ENCODE measurements at regions not wholly inside any gene's neighbourhood (a gene's known extent, or its start where the extent isn't known, plus 50 kb on each side); places are given as distances from the start of the nearest gene placed in this dataset.

DNA sequence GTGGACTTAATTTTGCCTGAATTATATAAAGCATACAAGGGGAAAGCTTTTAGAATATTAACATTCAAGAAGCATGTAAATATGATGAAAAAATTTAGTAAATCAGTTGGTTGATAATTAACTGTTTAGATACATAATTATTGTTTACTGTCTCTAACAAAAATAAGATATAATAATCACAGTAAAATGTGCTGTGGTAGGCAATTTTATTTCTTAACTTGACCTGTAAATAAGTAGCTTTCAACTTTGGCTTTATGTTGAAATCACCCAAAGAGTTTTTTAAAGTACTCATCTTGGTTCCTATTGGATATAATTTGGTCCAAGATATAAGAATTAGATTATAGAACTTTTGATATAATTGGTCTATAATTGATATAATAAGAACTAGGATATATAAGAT, 1374.5 kb downstream of the NSUN3 start:
- no peak overlapping the region for H3K4me3 ChIP-seq
- intact Hi-C loops (cut with DNase I) = no loop called here
- no peaks in the 10 kb centered on the region for H3K4me1 ChIP-seq
- no peak for DNase-seq (ENCODE audit: extremely low spot score)
- no peaks in the 10 kb centered on the region for H3K36me3 ChIP-seq
- TF ChIP-seq EP300 (IDR thresholded peaks at IDR 0.05) = no peak
- no peak for TF ChIP-seq POLR2AphosphoS5 (IDR thresholded peaks at IDR 0.05)
- TF ChIP-seq, protein P1, sequence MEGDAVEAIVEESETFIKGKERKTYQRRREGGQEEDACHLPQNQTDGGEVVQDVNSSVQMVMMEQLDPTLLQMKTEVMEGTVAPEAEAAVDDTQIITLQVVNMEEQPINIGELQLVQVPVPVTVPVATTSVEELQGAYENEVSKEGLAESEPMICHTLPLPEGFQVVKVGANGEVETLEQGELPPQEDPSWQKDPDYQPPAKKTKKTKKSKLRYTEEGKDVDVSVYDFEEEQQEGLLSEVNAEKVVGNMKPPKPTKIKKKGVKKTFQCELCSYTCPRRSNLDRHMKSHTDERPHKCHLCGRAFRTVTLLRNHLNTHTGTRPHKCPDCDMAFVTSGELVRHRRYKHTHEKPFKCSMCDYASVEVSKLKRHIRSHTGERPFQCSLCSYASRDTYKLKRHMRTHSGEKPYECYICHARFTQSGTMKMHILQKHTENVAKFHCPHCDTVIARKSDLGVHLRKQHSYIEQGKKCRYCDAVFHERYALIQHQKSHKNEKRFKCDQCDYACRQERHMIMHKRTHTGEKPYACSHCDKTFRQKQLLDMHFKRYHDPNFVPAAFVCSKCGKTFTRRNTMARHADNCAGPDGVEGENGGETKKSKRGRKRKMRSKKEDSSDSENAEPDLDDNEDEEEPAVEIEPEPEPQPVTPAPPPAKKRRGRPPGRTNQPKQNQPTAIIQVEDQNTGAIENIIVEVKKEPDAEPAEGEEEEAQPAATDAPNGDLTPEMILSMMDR (IDR thresholded peaks at IDR 0.05) = no peak
- TF ChIP-seq POLR2A (IDR thresholded peaks at IDR 0.05; ENCODE audit: low read depth) = no peak
- H3K9me3 ChIP-seq = no peaks in the 10 kb centered on the region
- H3K27me3 ChIP-seq = no peaks in the 10 kb centered on the region
- no peak overlapping the region for H3K27ac ChIP-seq (replicated peaks in 1 of 4)

GRCh38 chr3:95438274-95438673, 1375.4 kb downstream of the NSUN3 start:
- H3K27me3 ChIP-seq = no peaks in the 10 kb centered on the region
- H3K9me3 ChIP-seq = no peaks in the 10 kb centered on the region
- H3K4me3 ChIP-seq = no peak overlapping the region
- no peaks in the 10 kb centered on the region for H3K36me3 ChIP-seq
- H3K27ac ChIP-seq (replicated peaks in 1 of 4) = no peak overlapping the region
- no peaks in the 10 kb centered on the region for H3K4me1 ChIP-seq
- no peak for TF ChIP-seq POLR2A (IDR thresholded peaks at IDR 0.05; ENCODE audit: low read depth)
- no peak for TF ChIP-seq EP300 (IDR thresholded peaks at IDR 0.05)
- TF ChIP-seq, protein P1 (IDR thresholded peaks at IDR 0.05) = no peak
- no peak for TF ChIP-seq POLR2AphosphoS5 (IDR thresholded peaks at IDR 0.05)
- intact Hi-C loops (cut with DNase I) = no loop called here
- DNase-seq (ENCODE audit: extremely low spot score) = no peak

GRCh38 chr3:95442766-95443165, 1371.6 kb upstream of the EPHA6 start:
- WGBS = 83% methylated on average over 2 of the region's 2 CpGs
- no peak overlapping the region for H3K4me3 ChIP-seq
- no peaks in the 10 kb centered on the region for H3K4me1 ChIP-seq
- TF ChIP-seq POLR2A (IDR thresholded peaks at IDR 0.05; ENCODE audit: low read depth) (no peak), EP300 (IDR thresholded peaks at IDR 0.05) (no peak), POLR2AphosphoS5 (IDR thresholded peaks at IDR 0.05) (no peak)
- TF ChIP-seq, protein P1 (IDR thresholded peaks at IDR 0.05) = no peak
- no peaks in the 10 kb centered on the region for H3K9me3 ChIP-seq
- H3K36me3 ChIP-seq = no peaks in the 10 kb centered on the region
- intact Hi-C loops (cut with DNase I) = no loop called here
- no peaks in the 10 kb centered on the region for H3K27me3 ChIP-seq
- DNase-seq (ENCODE audit: extremely low spot score) = no peak
- no peak overlapping the region for H3K27ac ChIP-seq (replicated peaks in 1 of 4)

DNA sequence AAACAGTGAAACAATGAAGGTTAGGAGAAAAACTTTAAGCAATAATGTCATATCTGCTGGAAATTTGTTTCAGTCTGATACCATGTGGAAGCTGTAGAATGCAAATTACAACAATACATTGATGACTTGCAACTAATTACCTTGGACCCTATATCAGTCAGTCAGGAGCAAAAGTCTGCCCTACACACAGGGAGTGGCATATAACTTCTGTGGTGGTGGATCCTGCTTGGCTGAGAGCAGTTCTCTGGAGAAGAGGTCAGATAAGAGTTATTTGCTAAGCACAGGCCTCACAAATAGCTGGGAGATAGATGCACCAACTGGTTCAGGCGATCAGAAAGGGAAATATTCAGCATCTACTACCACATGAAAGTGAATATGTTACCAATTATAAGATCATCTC, 1364.6 kb upstream of the EPHA6 start:
- intact Hi-C loops (cut with DNase I) = no loop called here
- Histone ChIP-seq H3K4me1 (no peaks in the 10 kb centered on the region), H3K9me3 (no peaks in the 10 kb centered on the region), H3K27me3 (no peaks in the 10 kb centered on the region), H3K4me3 (no peak overlapping the region), H3K36me3 (no peaks in the 10 kb centered on the region), H3K27ac (replicated peaks in 1 of 4) (no peak overlapping the region)
- DNase-seq (ENCODE audit: extremely low spot score) = no peak
- TF ChIP-seq POLR2A (IDR thresholded peaks at IDR 0.05; ENCODE audit: low read depth) = no peak
- TF ChIP-seq EP300 (IDR thresholded peaks at IDR 0.05) = no peak
- TF ChIP-seq POLR2AphosphoS5 (IDR thresholded peaks at IDR 0.05) = no peak
- TF ChIP-seq, protein P1 (IDR thresholded peaks at IDR 0.05) = no peak
- WGBS = 82% methylated on average over 1 of the region's 1 CpG

DNA sequence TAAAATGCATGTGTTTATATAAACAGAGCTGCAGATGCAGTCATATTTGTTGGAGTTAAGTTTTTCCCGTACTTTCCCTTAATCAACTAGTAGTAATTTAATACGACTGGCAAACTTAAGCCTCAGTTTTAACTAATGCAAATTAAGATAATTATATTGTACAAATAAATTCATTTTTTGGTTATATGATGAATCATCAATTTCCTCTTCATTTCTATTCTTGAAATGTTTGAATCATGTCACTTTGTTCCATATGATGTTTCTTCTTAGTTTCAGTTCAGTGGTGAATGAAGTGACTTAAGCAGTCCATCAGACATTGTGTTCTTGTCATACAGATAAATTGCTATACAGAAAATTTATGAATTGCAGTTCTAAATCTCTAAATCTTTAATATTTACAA, 1361.2 kb upstream of the EPHA6 start:
- H3K4me3 ChIP-seq = no peak overlapping the region
- intact Hi-C loops (cut with DNase I) = no loop called here
- WGBS = 80% methylated on average over 2 of the region's 2 CpGs
- no peak overlapping the region for H3K27ac ChIP-seq (replicated peaks in 1 of 4)
- no peak for DNase-seq (ENCODE audit: extremely low spot score)
- H3K27me3 ChIP-seq = no peaks in the 10 kb centered on the region
- TF ChIP-seq POLR2A (IDR thresholded peaks at IDR 0.05; ENCODE audit: low read depth) = no peak
- TF ChIP-seq POLR2AphosphoS5 (IDR thresholded peaks at IDR 0.05) = no peak
- TF ChIP-seq EP300 (IDR thresholded peaks at IDR 0.05) = no peak
- TF ChIP-seq, protein P1 (IDR thresholded peaks at IDR 0.05) = no peak
- H3K36me3 ChIP-seq = no peaks in the 10 kb centered on the region
- no peaks in the 10 kb centered on the region for H3K4me1 ChIP-seq
- no peaks in the 10 kb centered on the region for H3K9me3 ChIP-seq
